ENCODE measurements at regions not wholly inside any gene's neighbourhood (a gene's known extent, or its start where the extent isn't known, plus 50 kb on each side); places are given as distances from the start of the nearest gene placed in this dataset.

GRCh38 chr10:130873636-130874035 lies 437.9 kb downstream of the TCERG1L start:
- TF ChIP-seq CTCF (conservative IDR thresholded peaks at IDR 0.05; ENCODE audit: low read depth, low read length) = no peak
- TF ChIP-seq EZH2 (IDR thresholded peaks at IDR 0.05; ENCODE audit: borderline replicate concordance, low read depth, low read length, poor library complexity, severe bottlenecking) = no peak

Data from A673 (cell line).